B cell (primary cell): ENCODE measurements at regions not wholly inside any gene's neighbourhood (a gene's known extent, or its start where the extent isn't known, plus 50 kb on each side); places are given as distances from the start of the nearest gene placed in this dataset.

Source experiments
- ATAC-seq: fragments of 200-7000 bp; cut with Tn5 transposase; one replicate; pipeline ENCODE4 v1.10.0; 2021; ENCODE audit warnings: low read depth, mild to moderate bottlenecking, moderate number of reproducible peaks, moderate library complexity
- CTCF ChIA-PET: fragments of 350-600 bp; sonication (Branson Sonifier 250); formaldehyde crosslinking; loops from one replicate; lab custom pipeline; 2021; ENCODE audit warnings: antibody characterized with exemption, inconsistent platforms; lab: Charles Lee
- POLR2A ChIA-PET: fragments of 350-600 bp; sonication (Branson Sonifier 250); formaldehyde crosslinking; loops from one replicate; lab custom pipeline; 2021; ENCODE audit warnings: antibody characterized with exemption; lab: Charles Lee
- DNase-seq: peaks from one replicate; pipeline ENCODE4 v3.0.0; 2013
- H2AFZ ChIP-seq: 2 replicates; pipeline ENCODE4 v1.6.1; 2012; ENCODE audit warnings: mild to moderate bottlenecking, low read depth, low read length; ENCODE audit not compliant: insufficient read depth, poor library complexity, severe bottlenecking
- H3K27ac ChIP-seq, 2 donors: 1 replicate in 1 of 2; 2 replicates in 1 of 2; pipeline ENCODE4 v1.5.1; 2012 to 2013; ENCODE audit warnings: low read length in 2 of 2, mild to moderate bottlenecking in 2 of 2, moderate library complexity in 1 of 2
- H3K27me3 ChIP-seq, 4 experiments: fragments of 200-600 bp in 1 of 4; sonication (generic) in 1 of 4; replicated peaks in 1 of 4; 1 replicate in 2 of 4; 2 replicates in 2 of 4; pipeline versions ENCODE4 v1.6.1 to v1.7.0; 2013 to 2016; ENCODE audit warnings: low read length in 3 of 4, mild to moderate bottlenecking in 2 of 4, mixed read lengths in 1 of 4, moderate library complexity in 1 of 4; ENCODE audit not compliant: insufficient read depth in 4 of 4, control insufficient read depth in 3 of 4; ENCODE audit errors: control extremely low read depth in 1 of 4
- H3K36me3 ChIP-seq, 2 experiments: replicated peaks in 1 of 2; 1 replicate in 1 of 2; 2 replicates in 1 of 2; pipeline versions ENCODE4 v1.6.1 to v1.7.1; 2013; ENCODE audit warnings: low read length in 1 of 2; ENCODE audit not compliant: insufficient read depth in 2 of 2, control insufficient read depth in 1 of 2; ENCODE audit errors: control extremely low read depth in 1 of 2, extremely low read depth in 1 of 2
- H3K4me1 ChIP-seq, 2 donors: fragments of 200-600 bp in 1 of 2; sonication (generic) in 1 of 2; 1 replicate in 1 of 2; 2 replicates in 1 of 2; pipeline versions ENCODE4 v1.5.1 to v1.6.1; 2013 to 2017; ENCODE audit warnings: low read length in 2 of 2; ENCODE audit not compliant: control insufficient read depth in 2 of 2, insufficient read depth in 2 of 2
- H3K4me2 ChIP-seq: replicated peaks from 2 replicates; pipeline ENCODE3; 2012; ENCODE audit warnings: mild to moderate bottlenecking, low read depth, low read length; ENCODE audit not compliant: poor library complexity, severe bottlenecking
- H3K4me3 ChIP-seq, 5 experiments: fragments of 200-600 bp in 1 of 5; sonication (generic) in 1 of 5; 1 replicate in 3 of 5; 2 replicates in 2 of 5; pipeline versions ENCODE4 v1.5.1 to v1.7.0; 2011 to 2016; ENCODE audit warnings: low read length in 4 of 5, mild to moderate bottlenecking in 4 of 5, low read depth in 2 of 5, control low read depth in 1 of 5, moderate library complexity in 1 of 5; ENCODE audit not compliant: insufficient read depth in 1 of 5; ENCODE audit errors: control extremely low read depth in 1 of 5, extremely low read depth in 1 of 5
- H3K79me2 ChIP-seq: fragments of 200-600 bp; sonication (generic); one replicate; pipeline ENCODE4 v1.6.0; 2016; ENCODE audit warnings: low read length; ENCODE audit not compliant: control insufficient read depth, insufficient read depth
- H3K9ac ChIP-seq: fragments of 200-600 bp; sonication (generic); 2 replicates; pipeline ENCODE4 v1.6.1; 2017; ENCODE audit warnings: mild to moderate bottlenecking, low read length, moderate library complexity
- H3K9me3 ChIP-seq, 3 donors: one replicate each; pipeline versions ENCODE4 v1.6.1 to v1.7.1; 2013; ENCODE audit warnings: low read length in 2 of 3; ENCODE audit not compliant: control insufficient read depth in 2 of 3, insufficient read depth in 1 of 3; ENCODE audit errors: control extremely low read depth in 1 of 3
- H4K20me1 ChIP-seq: 2 replicates; pipeline ENCODE4 v1.6.0; 2012; ENCODE audit warnings: mild to moderate bottlenecking, low read length; ENCODE audit not compliant: insufficient read depth, control insufficient read depth, poor library complexity, severe bottlenecking
- H3K27ac Mint-ChIP-seq: one replicate; pipeline ENCODE4 v1.8.0; 2021; ENCODE audit warnings: mixed read lengths
- H3K27me3 Mint-ChIP-seq: one replicate; pipeline ENCODE4 v1.8.0; 2021; ENCODE audit warnings: mixed read lengths
- H3K4me1 Mint-ChIP-seq: one replicate; pipeline ENCODE4 v1.8.0; 2021; ENCODE audit warnings: mixed read lengths
- H3K4me3 Mint-ChIP-seq: one replicate; pipeline ENCODE4 v1.8.0; 2021; ENCODE audit warnings: mixed read lengths
- H3K9me3 Mint-ChIP-seq: one replicate; pipeline ENCODE4 v1.8.0; 2022; ENCODE audit warnings: mixed read lengths; ENCODE audit not compliant: insufficient read depth
- EZH2 ChIP-seq: IDR thresholded peaks from 2 replicates; pipeline ENCODE4 v1.6.1; 2012; ENCODE audit warnings: borderline replicate concordance, low read depth, mild to moderate bottlenecking, moderate library complexity, low read length; ENCODE audit not compliant: insufficient read depth, poor library complexity, severe bottlenecking
- WGBS: methylation state at CpG from one replicate; pipeline ENCODE4 v1.1.5; 2013; ENCODE audit warnings: missing lambda C conversion rate; ENCODE audit not compliant: insufficient coverage; 5-methylcytosine and 5-hydroxymethylcytosine counted together
- intact Hi-C: fragments of 100-400 bp; cut with micrococcal nuclease; formaldehyde crosslinking; loops from one replicate; pipeline ENCODE4 v1.10.0; 2022
- TF ChIP-seq, protein P1 (sequence below): fragments of 200-600 bp; IDR thresholded peaks from one replicate; pipeline ENCODE4 v1.8.0; 2022; ENCODE audit warnings: antibody characterized with exemption, mild to moderate bottlenecking

DNA sequence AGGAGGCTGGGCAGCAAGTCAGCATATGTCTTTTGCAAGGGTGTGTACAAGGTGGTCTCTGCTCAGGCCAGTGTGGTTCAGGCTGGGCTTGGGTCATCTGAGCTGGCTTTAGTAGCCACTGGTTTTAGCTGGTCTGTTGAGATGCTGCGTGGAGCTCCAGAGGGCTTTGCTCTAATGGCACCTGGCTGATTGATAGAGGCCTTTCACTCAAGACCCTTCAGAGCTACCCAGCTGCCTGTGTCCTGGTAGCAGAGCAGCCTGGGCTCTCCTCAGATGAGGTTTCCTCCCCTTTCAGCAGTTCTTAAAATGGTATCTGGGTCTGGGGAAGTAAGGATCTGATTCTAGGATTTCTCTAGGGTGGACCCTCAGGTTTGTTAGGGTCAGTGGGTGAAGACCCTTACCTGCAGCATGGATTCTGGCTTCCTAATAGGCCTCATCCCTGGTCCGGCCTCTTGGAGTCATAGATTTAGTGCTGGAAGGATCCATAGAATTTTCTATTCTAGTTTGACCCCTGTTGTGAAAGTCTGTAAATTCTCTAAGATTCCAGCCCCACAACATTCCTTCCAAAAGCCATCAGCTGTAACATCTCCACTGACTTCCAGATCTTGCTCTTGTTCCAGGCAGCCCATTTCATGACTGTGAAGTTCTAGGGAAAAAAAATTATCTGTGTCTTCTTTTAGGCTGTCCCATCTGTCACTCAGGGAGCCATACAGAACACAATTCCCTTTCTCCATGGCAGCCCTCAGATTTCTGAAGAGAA lies 190.2 kb upstream of the ZBED5 start:
- H3K9ac ChIP-seq = no peak overlapping the region
- H3K9me3 ChIP-seq = no peaks in the 10 kb centered on the region
- intact Hi-C loops = no loop called here
- 67% methylated on average over 1 of the region's 2 CpGs for WGBS
- ATAC-seq (no peak), DNase-seq (no peak)
- H3K27ac ChIP-seq = no peak overlapping the region
- H3K4me2 ChIP-seq = no peak overlapping the region
- no peak overlapping the region for H3K4me3 ChIP-seq
- Mint-ChIP-seq H3K4me1 (no peaks in the 10 kb centered on the region), H3K27ac (no peak overlapping the region), H3K27me3 (peaks cover 10% of the 10 kb centered on the region), H3K9me3 (no peaks in the 10 kb centered on the region), H3K4me3 (no peak overlapping the region)
- no peaks in the 10 kb centered on the region for H3K79me2 ChIP-seq
- POLR2A ChIA-PET = no interaction called here
- TF ChIP-seq, protein P1, sequence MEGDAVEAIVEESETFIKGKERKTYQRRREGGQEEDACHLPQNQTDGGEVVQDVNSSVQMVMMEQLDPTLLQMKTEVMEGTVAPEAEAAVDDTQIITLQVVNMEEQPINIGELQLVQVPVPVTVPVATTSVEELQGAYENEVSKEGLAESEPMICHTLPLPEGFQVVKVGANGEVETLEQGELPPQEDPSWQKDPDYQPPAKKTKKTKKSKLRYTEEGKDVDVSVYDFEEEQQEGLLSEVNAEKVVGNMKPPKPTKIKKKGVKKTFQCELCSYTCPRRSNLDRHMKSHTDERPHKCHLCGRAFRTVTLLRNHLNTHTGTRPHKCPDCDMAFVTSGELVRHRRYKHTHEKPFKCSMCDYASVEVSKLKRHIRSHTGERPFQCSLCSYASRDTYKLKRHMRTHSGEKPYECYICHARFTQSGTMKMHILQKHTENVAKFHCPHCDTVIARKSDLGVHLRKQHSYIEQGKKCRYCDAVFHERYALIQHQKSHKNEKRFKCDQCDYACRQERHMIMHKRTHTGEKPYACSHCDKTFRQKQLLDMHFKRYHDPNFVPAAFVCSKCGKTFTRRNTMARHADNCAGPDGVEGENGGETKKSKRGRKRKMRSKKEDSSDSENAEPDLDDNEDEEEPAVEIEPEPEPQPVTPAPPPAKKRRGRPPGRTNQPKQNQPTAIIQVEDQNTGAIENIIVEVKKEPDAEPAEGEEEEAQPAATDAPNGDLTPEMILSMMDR = no peak
- no peak for TF ChIP-seq EZH2
- CTCF ChIA-PET = interaction anchor here (0.8 to 1.0 kb wide), 3 partner anchors 11 to 20 kb away, joined by 3 to 4 read pairs (median 3); no protein-coding TSS in a partner anchor
- no peaks in the 10 kb centered on the region for H3K36me3 ChIP-seq
- no peaks in the 10 kb centered on the region for H3K27me3 ChIP-seq
- H2AFZ ChIP-seq = no peak overlapping the region
- H3K4me1 ChIP-seq = no peaks in the 10 kb centered on the region
- no peaks in the 10 kb centered on the region for H4K20me1 ChIP-seq

DNA sequence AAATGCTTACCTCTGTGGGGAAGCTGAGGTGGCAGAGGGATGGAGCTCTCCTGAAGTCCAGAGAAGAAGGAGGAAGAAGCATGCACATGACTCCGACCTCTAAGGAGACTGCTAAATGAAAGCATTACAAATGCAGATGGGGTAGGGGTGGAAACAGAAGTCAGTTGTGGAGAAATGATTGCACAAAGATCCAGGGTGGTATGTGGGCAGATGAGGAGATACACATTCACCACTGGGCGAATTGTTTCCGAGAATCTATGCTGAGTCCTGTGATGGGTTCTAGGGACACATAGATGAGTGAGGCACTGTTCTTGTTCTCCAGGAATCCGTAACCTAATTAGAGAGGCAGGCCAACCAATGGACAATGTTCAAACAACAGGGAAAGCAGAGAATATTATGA lies 188.9 kb upstream of the ZBED5 start:
- no peak overlapping the region for H3K9ac ChIP-seq
- no peaks in the 10 kb centered on the region for H3K9me3 Mint-ChIP-seq
- intact Hi-C loops = no loop called here
- no peaks in the 10 kb centered on the region for H3K79me2 ChIP-seq
- ATAC-seq (no peak), DNase-seq (no peak)
- no peak for TF ChIP-seq EZH2
- TF ChIP-seq, protein P1 = no peak
- no peak overlapping the region for H2AFZ ChIP-seq
- H3K4me1 Mint-ChIP-seq = no peaks in the 10 kb centered on the region
- H3K4me1 ChIP-seq = no peaks in the 10 kb centered on the region
- no peaks in the 10 kb centered on the region for H4K20me1 ChIP-seq
- no peaks in the 10 kb centered on the region for H3K36me3 ChIP-seq
- CTCF ChIA-PET = interaction anchor here (1.1 kb wide), 1 partner anchor 737 kb away, joined by 3 read pairs; no protein-coding TSS in a partner anchor
- no peak overlapping the region for H3K4me3 ChIP-seq
- no peaks in the 10 kb centered on the region for H3K9me3 ChIP-seq
- no peak overlapping the region for H3K4me3 Mint-ChIP-seq
- POLR2A ChIA-PET = no interaction called here
- no peaks in the 10 kb centered on the region for H3K27me3 ChIP-seq
- H3K4me2 ChIP-seq = no peak overlapping the region
- WGBS = 93% methylated on average over 4 of the region's 4 CpGs
- peaks cover 11% of the 10 kb centered on the region for H3K27me3 Mint-ChIP-seq
- H3K27ac ChIP-seq = no peak overlapping the region
- H3K27ac Mint-ChIP-seq = no peak overlapping the region
